ENCODE measurements at regions not wholly inside any gene's neighbourhood (a gene's known extent, or its start where the extent isn't known, plus 50 kb on each side); places are given as distances from the start of the nearest gene placed in this dataset.

DNA sequence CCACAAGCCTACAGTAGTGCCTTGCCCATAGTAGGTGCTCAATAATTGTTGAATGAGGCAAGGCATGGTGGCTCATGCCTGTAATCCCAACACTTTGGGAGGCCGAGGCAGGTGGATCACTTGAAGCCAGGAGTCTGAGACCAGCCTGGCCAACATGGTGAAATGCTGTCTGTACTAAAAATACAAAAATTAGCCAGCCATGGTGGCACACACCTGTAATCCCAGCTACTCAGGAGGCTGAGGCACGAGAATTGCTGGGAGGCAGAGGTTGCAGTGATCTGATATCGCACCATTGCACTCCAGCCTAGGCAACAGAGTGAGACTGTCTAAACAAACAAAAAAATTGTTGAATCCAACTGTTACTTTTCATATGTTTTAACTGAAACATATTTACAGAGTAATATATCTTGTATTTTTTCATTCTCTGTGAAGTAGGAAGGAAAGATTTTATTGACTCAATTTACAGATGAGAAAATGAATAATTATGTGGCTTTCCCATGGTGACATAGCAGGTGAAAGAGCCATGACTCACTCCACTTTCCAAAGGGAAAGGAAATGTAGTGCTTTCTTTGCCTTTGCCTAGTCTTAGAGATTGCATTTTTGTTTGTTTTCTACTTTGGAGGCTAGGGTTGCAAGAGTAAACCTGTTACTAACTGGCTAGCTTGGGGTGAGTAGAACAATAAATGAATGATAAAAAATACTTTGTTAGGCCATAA is 95.4 kb upstream of the SLC38A4 start:
- H3K36me3 ChIP-seq (ENCODE audit: low read depth, missing control alignments): no peaks in the 10 kb centered on the region
- H3K27me3 ChIP-seq: no peaks in the 10 kb centered on the region
- no peak overlapping the region for H3K4me3 ChIP-seq
- H3K4me1 ChIP-seq: no peaks in the 10 kb centered on the region
- DNase-seq: no peak
- H3K27ac ChIP-seq: no peak overlapping the region
- no peak for TF ChIP-seq POLR2A (IDR thresholded peaks at IDR 0.05)
- TF ChIP-seq, protein P1, sequence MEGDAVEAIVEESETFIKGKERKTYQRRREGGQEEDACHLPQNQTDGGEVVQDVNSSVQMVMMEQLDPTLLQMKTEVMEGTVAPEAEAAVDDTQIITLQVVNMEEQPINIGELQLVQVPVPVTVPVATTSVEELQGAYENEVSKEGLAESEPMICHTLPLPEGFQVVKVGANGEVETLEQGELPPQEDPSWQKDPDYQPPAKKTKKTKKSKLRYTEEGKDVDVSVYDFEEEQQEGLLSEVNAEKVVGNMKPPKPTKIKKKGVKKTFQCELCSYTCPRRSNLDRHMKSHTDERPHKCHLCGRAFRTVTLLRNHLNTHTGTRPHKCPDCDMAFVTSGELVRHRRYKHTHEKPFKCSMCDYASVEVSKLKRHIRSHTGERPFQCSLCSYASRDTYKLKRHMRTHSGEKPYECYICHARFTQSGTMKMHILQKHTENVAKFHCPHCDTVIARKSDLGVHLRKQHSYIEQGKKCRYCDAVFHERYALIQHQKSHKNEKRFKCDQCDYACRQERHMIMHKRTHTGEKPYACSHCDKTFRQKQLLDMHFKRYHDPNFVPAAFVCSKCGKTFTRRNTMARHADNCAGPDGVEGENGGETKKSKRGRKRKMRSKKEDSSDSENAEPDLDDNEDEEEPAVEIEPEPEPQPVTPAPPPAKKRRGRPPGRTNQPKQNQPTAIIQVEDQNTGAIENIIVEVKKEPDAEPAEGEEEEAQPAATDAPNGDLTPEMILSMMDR (IDR thresholded peaks at IDR 0.05): no peak
- no peaks in the 10 kb centered on the region for H3K9me3 ChIP-seq
- 87 to 95% methylated on average over 3 of the region's 3 CpGs for WGBS, 2 donors
- intact Hi-C loops (cut with DNase I; ENCODE audit: low total_unique reads): no loop called here

- Histone ChIP-seq H3K36me3 (ENCODE audit: low read depth, missing control alignments) (no peaks in the 10 kb centered on the region), H3K27ac (no peak overlapping the region)
- intact Hi-C loops (cut with DNase I; ENCODE audit: low total_unique reads): no loop called here
These were observed 96.0 kb upstream of the SLC38A4 start for GRCh38 chr12:46921764-46922133.

GRCh38 chr12:46926526-46926925 is 100.7 kb upstream of the SLC38A4 start:
- no peaks in the 10 kb centered on the region for H3K9me3 ChIP-seq
- no peaks in the 10 kb centered on the region for H3K4me1 ChIP-seq
- DNase-seq: no peak
- intact Hi-C loops (cut with DNase I; ENCODE audit: low total_unique reads): no loop called here
- no peak overlapping the region for H3K27ac ChIP-seq
- TF ChIP-seq POLR2A (IDR thresholded peaks at IDR 0.05): no peak
- TF ChIP-seq, protein P1 (IDR thresholded peaks at IDR 0.05): no peak
- H3K27me3 ChIP-seq: no peaks in the 10 kb centered on the region
- H3K36me3 ChIP-seq (ENCODE audit: low read depth, missing control alignments): no peaks in the 10 kb centered on the region
- 92% methylated on average over 2 of the region's 2 CpGs for WGBS, 2 donors
- H3K4me3 ChIP-seq: no peak overlapping the region

More at GRCh38 chr12:46921764-46922133, 96.0 kb upstream of the SLC38A4 start:
- H3K4me3 ChIP-seq: no peak overlapping the region
- TF ChIP-seq, protein P1 (IDR thresholded peaks at IDR 0.05): no peak
- no peak for TF ChIP-seq POLR2A (IDR thresholded peaks at IDR 0.05)
- WGBS, 2 donors: 68 to 71% methylated on average over 1 of the region's 1 CpG
- no peaks in the 10 kb centered on the region for H3K27me3 ChIP-seq
- H3K9me3 ChIP-seq: no peaks in the 10 kb centered on the region
- H3K4me1 ChIP-seq: no peaks in the 10 kb centered on the region
- no peak for DNase-seq

DNA sequence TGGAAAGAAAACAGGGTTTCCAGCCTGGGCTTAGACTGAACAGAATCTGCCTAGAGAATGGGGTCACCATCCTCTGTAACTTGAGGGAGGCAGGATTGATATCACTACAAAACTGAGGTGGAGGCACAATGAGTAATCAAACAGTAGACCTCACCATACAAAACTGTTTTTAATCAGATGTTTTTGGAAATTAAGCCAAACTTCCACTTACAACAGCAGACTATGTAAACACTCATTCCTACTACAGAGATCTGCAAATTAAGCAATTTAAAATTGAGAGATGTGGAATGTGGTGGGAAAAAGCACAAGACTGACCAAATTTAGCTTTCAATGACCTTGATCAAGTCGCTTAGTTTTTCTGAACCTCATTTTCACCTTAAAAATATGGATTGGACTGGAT is 104.3 kb upstream of the SLC38A4 start:
- no peak for DNase-seq
- Histone ChIP-seq H3K27me3 (no peaks in the 10 kb centered on the region), H3K4me1 (no peaks in the 10 kb centered on the region), H3K36me3 (ENCODE audit: low read depth, missing control alignments) (no peaks in the 10 kb centered on the region), H3K9me3 (no peaks in the 10 kb centered on the region), H3K27ac (no peak overlapping the region), H3K4me3 (no peak overlapping the region)
- no peak for TF ChIP-seq POLR2A (IDR thresholded peaks at IDR 0.05)
- TF ChIP-seq, protein P1 (IDR thresholded peaks at IDR 0.05): no peak
- WGBS, 2 donors: 71 to 85% methylated on average over 1 of the region's 1 CpG
- intact Hi-C loops (cut with DNase I; ENCODE audit: low total_unique reads): no loop called here

GRCh38 chr12:46933947-46934346 is 108.2 kb upstream of the SLC38A4 start:
- Histone ChIP-seq H3K27me3 (no peaks in the 10 kb centered on the region), H3K27ac (no peak overlapping the region), H3K4me1 (no peaks in the 10 kb centered on the region), H3K9me3 (no peaks in the 10 kb centered on the region), H3K36me3 (ENCODE audit: low read depth, missing control alignments) (no peaks in the 10 kb centered on the region), H3K4me3 (no peak overlapping the region)
- 46 to 56% methylated on average over 1 of the region's 1 CpG for WGBS, 2 donors
- TF ChIP-seq, protein P1 (IDR thresholded peaks at IDR 0.05): peak in 1 of 3 experiments; percentile 20
- no peak for TF ChIP-seq POLR2A (IDR thresholded peaks at IDR 0.05)
- intact Hi-C loops (cut with DNase I; ENCODE audit: low total_unique reads): no loop called here
- DNase-seq: no peak

All from testis (tissue), 2 donors.